Bronchial epithelial cell (primary cell): ENCODE measurements at regions not wholly inside any gene's neighbourhood (a gene's known extent, or its start where the extent isn't known, plus 50 kb on each side); places are given as distances from the start of the nearest gene placed in this dataset.
"Not testable (repeated sequence)": the region's sequence is repeated elsewhere in the genome, so short reads cannot be mapped to it uniquely, and the experiment has no call there.

Source experiments
- DNase-seq: peaks from one replicate; pipeline ENCODE4 v3.0.0-alpha.2; 2010; ENCODE audit warnings: low read depth
- FAIRE-seq: peaks from 2 replicates; lab custom pipeline; 2011; peaks lifted over from hg19 to GRCh38; lab: Jason Lieb, UNC
- H3K27me3 ChIP-seq: 2 replicates; pipeline ENCODE4 v1.5.1; 2011; ENCODE audit warnings: low read length; ENCODE audit not compliant: control insufficient read depth, insufficient read depth
- H3K36me3 ChIP-seq: 2 replicates; pipeline ENCODE4 v1.5.1; 2011; ENCODE audit warnings: low read length; ENCODE audit not compliant: control insufficient read depth, insufficient read depth
- H3K4me3 ChIP-seq: 2 replicates; pipeline ENCODE4 v1.5.1; 2011; ENCODE audit warnings: mild to moderate bottlenecking, low read depth, low read length, control low read depth
- CTCF ChIP-seq: IDR thresholded peaks from 2 replicates; pipeline ENCODE4 v1.5.1; 2011; ENCODE audit warnings: mild to moderate bottlenecking, moderate library complexity, low read length, control low read depth, inconsistent platforms; ENCODE audit not compliant: insufficient read depth, severe bottlenecking

- no peaks in the 10 kb centered on the region for H3K27me3 ChIP-seq
- peak; percentile 78 for DNase-seq
- H3K4me3 ChIP-seq: no peak overlapping the region
- no peak for TF ChIP-seq CTCF
- no peaks in the 10 kb centered on the region for H3K36me3 ChIP-seq
- FAIRE-seq: no peak
Measured at GRCh38 chr17:53626286-53626685, 196.4 kb upstream of the KIF2B start.

GRCh38 chr17:53619025-53619424 is 203.7 kb upstream of the KIF2B start:
- no peak overlapping the region for H3K4me3 ChIP-seq
- no peaks in the 10 kb centered on the region for H3K27me3 ChIP-seq
- H3K36me3 ChIP-seq: no peaks in the 10 kb centered on the region
- DNase-seq: no peak
- no peak for TF ChIP-seq CTCF
- no peak for FAIRE-seq

- H3K4me3 ChIP-seq: not testable (repeated sequence)
Measured at GRCh38 chr17:53608208-53608607, 214.5 kb upstream of the KIF2B start.

GRCh38 chr17:53607475-53607874 is 215.3 kb upstream of the KIF2B start:
- FAIRE-seq: no peak
- Histone ChIP-seq H3K36me3 (no peaks in the 10 kb centered on the region), H3K4me3 (no peak overlapping the region), H3K27me3 (no peaks in the 10 kb centered on the region)
- TF ChIP-seq CTCF: no peak
- no peak for DNase-seq

More at GRCh38 chr17:53608208-53608607, 214.5 kb upstream of the KIF2B start:
- not testable (repeated sequence) for DNase-seq, H3K36me3 ChIP-seq, H3K27me3 ChIP-seq, FAIRE-seq

GRCh38 chr17:53588317-53588716 is 234.4 kb upstream of the KIF2B start:
- TF ChIP-seq CTCF: no peak
- H3K4me3 ChIP-seq: no peak overlapping the region
- DNase-seq (no peak), FAIRE-seq (no peak)
- H3K27me3 ChIP-seq: no peaks in the 10 kb centered on the region
- H3K36me3 ChIP-seq: no peaks in the 10 kb centered on the region

- no peak for TF ChIP-seq CTCF
Measured at GRCh38 chr17:53574038-53574437, 248.7 kb upstream of the KIF2B start.

More at GRCh38 chr17:53574038-53574437, 248.7 kb upstream of the KIF2B start:
- DNase-seq (no peak), FAIRE-seq (no peak)
- Histone ChIP-seq H3K4me3 (no peak overlapping the region), H3K36me3 (no peaks in the 10 kb centered on the region), H3K27me3 (no peaks in the 10 kb centered on the region)
